Thyroid gland (tissue), 4 donors: ENCODE measurements at regions not wholly inside any gene's neighbourhood (a gene's known extent, or its start where the extent isn't known, plus 50 kb on each side); places are given as distances from the start of the nearest gene placed in this dataset.

Source experiments
- POLR2A ChIP-seq, 2 donors: fragments of 450-650 bp; IDR thresholded peaks; one replicate each; pipeline ENCODE4 v1.6.1; 2017; ENCODE audit warnings: antibody characterized with exemption in 2 of 2, mild to moderate bottlenecking in 2 of 2, moderate library complexity in 1 of 2
- TF ChIP-seq, protein P1 (sequence below), 6 experiments: fragments of 200-600 bp in 3 of 6; fragments of 450-650 bp in 3 of 6; sonication (generic) in 3 of 6; IDR thresholded peaks; one replicate each; pipeline ENCODE4 v1.5.1; 2016 to 2019; ENCODE audit warnings: antibody characterized with exemption in 6 of 6, mild to moderate bottlenecking in 2 of 6, inconsistent platforms in 1 of 6, moderate library complexity in 1 of 6

GRCh38 chr18:37666991-37667390, 101.4 kb upstream of the CELF4 start:
- TF ChIP-seq POLR2A (IDR thresholded peaks at IDR 0.05): no peak
- TF ChIP-seq, protein P1, sequence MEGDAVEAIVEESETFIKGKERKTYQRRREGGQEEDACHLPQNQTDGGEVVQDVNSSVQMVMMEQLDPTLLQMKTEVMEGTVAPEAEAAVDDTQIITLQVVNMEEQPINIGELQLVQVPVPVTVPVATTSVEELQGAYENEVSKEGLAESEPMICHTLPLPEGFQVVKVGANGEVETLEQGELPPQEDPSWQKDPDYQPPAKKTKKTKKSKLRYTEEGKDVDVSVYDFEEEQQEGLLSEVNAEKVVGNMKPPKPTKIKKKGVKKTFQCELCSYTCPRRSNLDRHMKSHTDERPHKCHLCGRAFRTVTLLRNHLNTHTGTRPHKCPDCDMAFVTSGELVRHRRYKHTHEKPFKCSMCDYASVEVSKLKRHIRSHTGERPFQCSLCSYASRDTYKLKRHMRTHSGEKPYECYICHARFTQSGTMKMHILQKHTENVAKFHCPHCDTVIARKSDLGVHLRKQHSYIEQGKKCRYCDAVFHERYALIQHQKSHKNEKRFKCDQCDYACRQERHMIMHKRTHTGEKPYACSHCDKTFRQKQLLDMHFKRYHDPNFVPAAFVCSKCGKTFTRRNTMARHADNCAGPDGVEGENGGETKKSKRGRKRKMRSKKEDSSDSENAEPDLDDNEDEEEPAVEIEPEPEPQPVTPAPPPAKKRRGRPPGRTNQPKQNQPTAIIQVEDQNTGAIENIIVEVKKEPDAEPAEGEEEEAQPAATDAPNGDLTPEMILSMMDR (IDR thresholded peaks at IDR 0.05): no peak
